ENCODE measurements at regions not wholly inside any gene's neighbourhood (a gene's known extent, or its start where the extent isn't known, plus 50 kb on each side); places are given as distances from the start of the nearest gene placed in this dataset.

DNA sequence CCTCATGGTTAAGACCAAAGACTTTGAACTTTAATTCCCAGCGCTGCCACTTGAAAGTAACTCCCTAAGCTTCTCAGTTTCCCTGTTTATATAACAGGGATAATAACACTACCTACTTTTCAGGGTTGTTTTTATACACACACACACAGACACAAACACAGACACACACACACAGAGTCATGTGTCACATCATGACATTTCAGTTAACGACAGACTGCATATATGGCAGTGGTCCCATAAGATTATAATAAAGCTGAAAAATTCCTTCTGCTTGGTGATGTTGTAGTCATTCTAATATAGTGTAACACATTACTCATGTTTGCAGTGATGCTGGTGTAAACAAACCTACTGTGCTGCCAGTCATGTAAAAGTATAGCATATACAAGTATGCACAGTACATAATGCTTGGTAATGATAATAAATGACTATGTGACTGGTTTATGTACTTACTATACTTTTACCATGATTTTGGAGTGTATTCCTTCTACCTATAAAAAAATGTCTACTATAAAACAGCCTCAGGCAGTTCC, 89.2 kb upstream of the ITGA4 start:
- Histone ChIP-seq H3F3A (ENCODE audit: low read depth) (no peaks in the 10 kb centered on the region), H3K4me2 (no peak overlapping the region), H3K27me3 (no peaks in the 10 kb centered on the region), H3K9me3 (ENCODE audit: low read depth) (no peaks in the 10 kb centered on the region), H4K20me1 (ENCODE audit: low read depth) (no peaks in the 10 kb centered on the region), H3K9ac (no peak overlapping the region), H3K27ac (no peak overlapping the region), H3K36me3 (no peaks in the 10 kb centered on the region), H3K4me3 (no peak overlapping the region), H2AFZ (replicated peaks) (no peak overlapping the region), H3K4me1 (peaks cover 6% of the 10 kb centered on the region), H3K79me2 (ENCODE audit: low read depth) (no peaks in the 10 kb centered on the region)
- Mint-ChIP-seq H3K4me3 (no peak overlapping the region), H3K27me3 (ENCODE audit: insufficient read depth, low read depth) (no peaks in the 10 kb centered on the region), H3K36me3 (no peaks in the 10 kb centered on the region), H3K4me1 (peaks cover 2% of the 10 kb centered on the region), H3K9me3 (no peaks in the 10 kb centered on the region), H3K27ac (no peak overlapping the region)
- no peak for DNase-seq (ENCODE audit: low spot score)
- TF ChIP-seq EZH2phosphoT487 (IDR thresholded peaks at IDR 0.05) (no peak), EZH2 (IDR thresholded peaks at IDR 0.05) (no peak)
- TF ChIP-seq, protein P1, sequence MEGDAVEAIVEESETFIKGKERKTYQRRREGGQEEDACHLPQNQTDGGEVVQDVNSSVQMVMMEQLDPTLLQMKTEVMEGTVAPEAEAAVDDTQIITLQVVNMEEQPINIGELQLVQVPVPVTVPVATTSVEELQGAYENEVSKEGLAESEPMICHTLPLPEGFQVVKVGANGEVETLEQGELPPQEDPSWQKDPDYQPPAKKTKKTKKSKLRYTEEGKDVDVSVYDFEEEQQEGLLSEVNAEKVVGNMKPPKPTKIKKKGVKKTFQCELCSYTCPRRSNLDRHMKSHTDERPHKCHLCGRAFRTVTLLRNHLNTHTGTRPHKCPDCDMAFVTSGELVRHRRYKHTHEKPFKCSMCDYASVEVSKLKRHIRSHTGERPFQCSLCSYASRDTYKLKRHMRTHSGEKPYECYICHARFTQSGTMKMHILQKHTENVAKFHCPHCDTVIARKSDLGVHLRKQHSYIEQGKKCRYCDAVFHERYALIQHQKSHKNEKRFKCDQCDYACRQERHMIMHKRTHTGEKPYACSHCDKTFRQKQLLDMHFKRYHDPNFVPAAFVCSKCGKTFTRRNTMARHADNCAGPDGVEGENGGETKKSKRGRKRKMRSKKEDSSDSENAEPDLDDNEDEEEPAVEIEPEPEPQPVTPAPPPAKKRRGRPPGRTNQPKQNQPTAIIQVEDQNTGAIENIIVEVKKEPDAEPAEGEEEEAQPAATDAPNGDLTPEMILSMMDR (IDR thresholded peaks at IDR 0.05) = no peak

DNA sequence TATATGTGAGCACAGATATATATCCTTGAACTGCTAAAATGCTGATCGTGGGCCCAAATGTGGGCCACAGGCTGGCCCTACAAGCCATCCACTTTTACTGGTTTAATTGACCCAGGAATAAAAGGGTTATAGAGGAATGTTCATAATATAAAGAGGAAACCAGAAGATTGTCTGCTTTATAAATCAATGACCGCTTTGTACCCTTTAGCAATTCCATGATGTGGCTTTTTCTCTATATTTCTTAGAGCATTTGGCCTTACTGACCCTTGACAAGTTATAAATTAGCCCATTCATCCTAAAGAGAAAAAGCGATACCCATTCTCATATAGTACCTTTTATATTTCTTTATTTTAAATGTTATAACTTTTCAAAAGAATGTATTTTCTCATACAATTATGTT, 87.1 kb upstream of the ITGA4 start:
- no peaks in the 10 kb centered on the region for H3K79me2 ChIP-seq (ENCODE audit: low read depth)
- H3F3A ChIP-seq (ENCODE audit: low read depth) = no peaks in the 10 kb centered on the region
- no peak overlapping the region for H3K4me2 ChIP-seq
- H2AFZ ChIP-seq (replicated peaks) = no peak overlapping the region
- H3K27ac Mint-ChIP-seq = no peak overlapping the region
- no peak for DNase-seq (ENCODE audit: low spot score)
- peaks cover 2% of the 10 kb centered on the region for H3K4me1 Mint-ChIP-seq
- no peaks in the 10 kb centered on the region for H3K9me3 Mint-ChIP-seq
- peaks cover 6% of the 10 kb centered on the region for H3K4me1 ChIP-seq
- no peaks in the 10 kb centered on the region for H4K20me1 ChIP-seq (ENCODE audit: low read depth)
- no peak for TF ChIP-seq EZH2 (IDR thresholded peaks at IDR 0.05)
- no peak for TF ChIP-seq EZH2phosphoT487 (IDR thresholded peaks at IDR 0.05)
- TF ChIP-seq, protein P1 (IDR thresholded peaks at IDR 0.05) = no peak
- H3K27me3 Mint-ChIP-seq (ENCODE audit: insufficient read depth, low read depth) = no peaks in the 10 kb centered on the region
- no peaks in the 10 kb centered on the region for H3K36me3 ChIP-seq
- H3K9me3 ChIP-seq (ENCODE audit: low read depth) = no peaks in the 10 kb centered on the region
- H3K9ac ChIP-seq = no peak overlapping the region
- no peak overlapping the region for H3K27ac ChIP-seq
- no peaks in the 10 kb centered on the region for H3K27me3 ChIP-seq
- H3K4me3 Mint-ChIP-seq = no peak overlapping the region
- H3K36me3 Mint-ChIP-seq = no peaks in the 10 kb centered on the region
- H3K4me3 ChIP-seq = no peak overlapping the region

DNA sequence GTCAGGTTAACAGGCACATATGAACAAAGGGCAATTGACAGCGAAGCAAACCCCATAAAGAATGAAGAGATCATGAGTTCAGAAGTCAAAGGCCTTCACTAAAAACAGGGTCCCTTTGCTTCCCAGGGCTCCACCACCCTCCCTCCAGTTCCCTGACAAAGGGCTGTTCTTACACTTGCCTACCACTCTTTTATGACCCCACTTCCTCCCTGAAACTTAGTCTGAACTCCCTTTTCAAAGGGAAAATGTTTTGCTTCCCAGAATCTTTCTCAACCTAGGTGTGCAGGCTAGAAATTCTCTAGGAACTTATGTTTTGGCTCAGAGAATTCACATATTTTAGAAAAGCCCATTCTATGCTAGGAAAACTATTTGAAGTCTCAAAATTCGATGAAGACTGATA, 86.0 kb upstream of the ITGA4 start:
- TF ChIP-seq EZH2phosphoT487 (IDR thresholded peaks at IDR 0.05) (no peak), EZH2 (IDR thresholded peaks at IDR 0.05) (no peak)
- TF ChIP-seq, protein P1 (IDR thresholded peaks at IDR 0.05) = no peak
- Histone ChIP-seq H3K79me2 (ENCODE audit: low read depth) (no peaks in the 10 kb centered on the region), H3K9me3 (ENCODE audit: low read depth) (no peaks in the 10 kb centered on the region), H4K20me1 (ENCODE audit: low read depth) (no peaks in the 10 kb centered on the region), H3K9ac (no peak overlapping the region), H3K4me2 (no peak overlapping the region), H3K27ac (no peak overlapping the region), H2AFZ (replicated peaks) (no peak overlapping the region), H3K27me3 (no peaks in the 10 kb centered on the region), H3K36me3 (no peaks in the 10 kb centered on the region), H3K4me3 (no peak overlapping the region), H3F3A (ENCODE audit: low read depth) (no peaks in the 10 kb centered on the region), H3K4me1 (peaks cover 6% of the 10 kb centered on the region)
- no peak overlapping the region for H3K27ac Mint-ChIP-seq
- no peaks in the 10 kb centered on the region for H3K36me3 Mint-ChIP-seq
- no peaks in the 10 kb centered on the region for H3K9me3 Mint-ChIP-seq
- peaks cover 2% of the 10 kb centered on the region for H3K4me1 Mint-ChIP-seq
- H3K4me3 Mint-ChIP-seq = no peak overlapping the region
- H3K27me3 Mint-ChIP-seq (ENCODE audit: insufficient read depth, low read depth) = no peaks in the 10 kb centered on the region
- no peak for DNase-seq (ENCODE audit: low spot score)

Data from neural progenitor cell (in vitro differentiated cells).